HepG2 (cell line): ENCODE measurements at regions not wholly inside any gene's neighbourhood (a gene's known extent, or its start where the extent isn't known, plus 50 kb on each side); places are given as distances from the start of the nearest gene placed in this dataset.

Experiments used
- CC2D1A ChIP-seq: sonication (generic); formaldehyde crosslinking; IDR thresholded peaks from 2 replicates; pipeline ENCODE4 v1.8.1; 2023; ENCODE audit warnings: mild to moderate bottlenecking, missing genetic modification reagents
- CREM ChIP-seq, 2 experiments: sonication (generic) in 1 of 2; formaldehyde crosslinking in 1 of 2; IDR thresholded peaks; 2 replicates each; pipeline versions ENCODE4 v1.4.0 to v1.6.1; 2016 to 2020; ENCODE audit warnings: antibody characterized with exemption in 1 of 2, mild to moderate bottlenecking in 1 of 2, missing genetic modification reagents in 1 of 2
- GABPA ChIP-seq, 2 experiments: IDR thresholded peaks; 2 replicates each; pipeline ENCODE4 v1.6.1; 2011 to 2016; ENCODE audit warnings: low read depth in 2 of 2, low read length in 1 of 2, missing biosample characterization in 1 of 2, missing genetic modification characterization in 1 of 2
- JUND ChIP-seq: sonication (generic); formaldehyde crosslinking; IDR thresholded peaks from 2 replicates; pipeline ENCODE4 v1.8.0; 2022; ENCODE audit warnings: mild to moderate bottlenecking, missing genetic modification reagents
- PRDM10 ChIP-seq: sonication (generic); formaldehyde crosslinking; IDR thresholded peaks from 2 replicates; pipeline ENCODE4 v1.4.0; 2020; ENCODE audit warnings: low read depth, missing genetic modification reagents
- RCOR2 ChIP-seq: IDR thresholded peaks from 2 replicates; pipeline ENCODE4 v1.6.1; 2016; ENCODE audit warnings: missing biosample characterization, missing genetic modification reagents
- SIX1 ChIP-seq: sonication (generic); formaldehyde crosslinking; IDR thresholded peaks from 2 replicates; pipeline ENCODE4 v1.4.0; 2020; ENCODE audit warnings: missing genetic modification reagents, borderline replicate concordance
- ZNF253 ChIP-seq: sonication (generic); formaldehyde crosslinking; IDR thresholded peaks from 2 replicates; pipeline ENCODE4 v1.8.0; 2022; ENCODE audit warnings: mild to moderate bottlenecking, missing genetic modification reagents, borderline replicate concordance
- ZNF639 ChIP-seq: conservative IDR thresholded peaks from 2 replicates; pipeline ENCODE4 v1.6.1; 2018; ENCODE audit warnings: missing genetic modification reagents
- TF ChIP-seq, protein P1 (sequence below): sonication (generic); formaldehyde crosslinking; IDR thresholded peaks from 2 replicates; pipeline ENCODE4 v1.8.1; 2022; ENCODE audit warnings: mild to moderate bottlenecking, missing genetic modification reagents
- TF ChIP-seq, protein P2 (sequence below): sonication (generic); formaldehyde crosslinking; conservative IDR thresholded peaks from 2 replicates; pipeline ENCODE4 v1.8.0; 2022; ENCODE audit warnings: low read depth, missing genetic modification reagents
- TF ChIP-seq, protein P3 (sequence below): sonication (generic); formaldehyde crosslinking; IDR thresholded peaks from 2 replicates; pipeline ENCODE4 v1.8.1; 2022; ENCODE audit warnings: low read depth, mild to moderate bottlenecking, missing genetic modification reagents
- TF ChIP-seq, protein P4 (sequence below): sonication (generic); formaldehyde crosslinking; IDR thresholded peaks from 2 replicates; pipeline ENCODE4 v1.5.0; 2020; ENCODE audit warnings: mild to moderate bottlenecking, missing genetic modification reagents, moderate library complexity

GRCh38 chr12:127257366-127257935, 1009.5 kb upstream of the TMEM132C start:
- TF ChIP-seq PRDM10 (CRISPR knock-in tag) (no peak), CC2D1A (no peak), SIX1 (no peak), ZNF253 (CRISPR knock-in tag) (no peak), JUND (CRISPR knock-in tag) (no peak), RCOR2 (CRISPR knock-in tag) (no peak), ZNF639 (CRISPR knock-in tag) (no peak), GABPA (IDR thresholded peaks at IDR 0.05; ENCODE audit: low read depth, low read length) (no peak), GABPA (CRISPR knock-in tag; IDR thresholded peaks at IDR 0.05; ENCODE audit: low read depth) (no peak), CREM (IDR thresholded peaks at IDR 0.05) (no peak), CREM (CRISPR knock-in tag; IDR thresholded peaks at IDR 0.05) (no peak)
- TF ChIP-seq, protein P1, sequence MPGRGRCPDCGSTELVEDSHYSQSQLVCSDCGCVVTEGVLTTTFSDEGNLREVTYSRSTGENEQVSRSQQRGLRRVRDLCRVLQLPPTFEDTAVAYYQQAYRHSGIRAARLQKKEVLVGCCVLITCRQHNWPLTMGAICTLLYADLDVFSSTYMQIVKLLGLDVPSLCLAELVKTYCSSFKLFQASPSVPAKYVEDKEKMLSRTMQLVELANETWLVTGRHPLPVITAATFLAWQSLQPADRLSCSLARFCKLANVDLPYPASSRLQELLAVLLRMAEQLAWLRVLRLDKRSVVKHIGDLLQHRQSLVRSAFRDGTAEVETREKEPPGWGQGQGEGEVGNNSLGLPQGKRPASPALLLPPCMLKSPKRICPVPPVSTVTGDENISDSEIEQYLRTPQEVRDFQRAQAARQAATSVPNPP (CRISPR knock-in tag): no peak
- TF ChIP-seq, protein P2, sequence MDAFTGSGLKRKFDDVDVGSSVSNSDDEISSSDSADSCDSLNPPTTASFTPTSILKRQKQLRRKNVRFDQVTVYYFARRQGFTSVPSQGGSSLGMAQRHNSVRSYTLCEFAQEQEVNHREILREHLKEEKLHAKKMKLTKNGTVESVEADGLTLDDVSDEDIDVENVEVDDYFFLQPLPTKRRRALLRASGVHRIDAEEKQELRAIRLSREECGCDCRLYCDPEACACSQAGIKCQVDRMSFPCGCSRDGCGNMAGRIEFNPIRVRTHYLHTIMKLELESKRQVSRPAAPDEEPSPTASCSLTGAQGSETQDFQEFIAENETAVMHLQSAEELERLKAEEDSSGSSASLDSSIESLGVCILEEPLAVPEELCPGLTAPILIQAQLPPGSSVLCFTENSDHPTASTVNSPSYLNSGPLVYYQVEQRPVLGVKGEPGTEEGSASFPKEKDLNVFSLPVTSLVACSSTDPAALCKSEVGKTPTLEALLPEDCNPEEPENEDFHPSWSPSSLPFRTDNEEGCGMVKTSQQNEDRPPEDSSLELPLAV: no peak
- TF ChIP-seq, protein P3, sequence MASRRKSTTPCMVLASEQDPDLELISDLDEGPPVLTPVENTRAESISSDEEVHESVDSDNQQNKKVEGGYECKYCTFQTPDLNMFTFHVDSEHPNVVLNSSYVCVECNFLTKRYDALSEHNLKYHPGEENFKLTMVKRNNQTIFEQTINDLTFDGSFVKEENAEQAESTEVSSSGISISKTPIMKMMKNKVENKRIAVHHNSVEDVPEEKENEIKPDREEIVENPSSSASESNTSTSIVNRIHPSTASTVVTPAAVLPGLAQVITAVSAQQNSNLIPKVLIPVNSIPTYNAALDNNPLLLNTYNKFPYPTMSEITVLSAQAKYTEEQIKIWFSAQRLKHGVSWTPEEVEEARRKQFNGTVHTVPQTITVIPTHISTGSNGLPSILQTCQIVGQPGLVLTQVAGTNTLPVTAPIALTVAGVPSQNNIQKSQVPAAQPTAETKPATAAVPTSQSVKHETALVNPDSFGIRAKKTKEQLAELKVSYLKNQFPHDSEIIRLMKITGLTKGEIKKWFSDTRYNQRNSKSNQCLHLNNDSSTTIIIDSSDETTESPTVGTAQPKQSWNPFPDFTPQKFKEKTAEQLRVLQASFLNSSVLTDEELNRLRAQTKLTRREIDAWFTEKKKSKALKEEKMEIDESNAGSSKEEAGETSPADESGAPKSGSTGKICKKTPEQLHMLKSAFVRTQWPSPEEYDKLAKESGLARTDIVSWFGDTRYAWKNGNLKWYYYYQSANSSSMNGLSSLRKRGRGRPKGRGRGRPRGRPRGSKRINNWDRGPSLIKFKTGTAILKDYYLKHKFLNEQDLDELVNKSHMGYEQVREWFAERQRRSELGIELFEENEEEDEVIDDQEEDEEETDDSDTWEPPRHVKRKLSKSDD: no peak
- TF ChIP-seq, protein P4, sequence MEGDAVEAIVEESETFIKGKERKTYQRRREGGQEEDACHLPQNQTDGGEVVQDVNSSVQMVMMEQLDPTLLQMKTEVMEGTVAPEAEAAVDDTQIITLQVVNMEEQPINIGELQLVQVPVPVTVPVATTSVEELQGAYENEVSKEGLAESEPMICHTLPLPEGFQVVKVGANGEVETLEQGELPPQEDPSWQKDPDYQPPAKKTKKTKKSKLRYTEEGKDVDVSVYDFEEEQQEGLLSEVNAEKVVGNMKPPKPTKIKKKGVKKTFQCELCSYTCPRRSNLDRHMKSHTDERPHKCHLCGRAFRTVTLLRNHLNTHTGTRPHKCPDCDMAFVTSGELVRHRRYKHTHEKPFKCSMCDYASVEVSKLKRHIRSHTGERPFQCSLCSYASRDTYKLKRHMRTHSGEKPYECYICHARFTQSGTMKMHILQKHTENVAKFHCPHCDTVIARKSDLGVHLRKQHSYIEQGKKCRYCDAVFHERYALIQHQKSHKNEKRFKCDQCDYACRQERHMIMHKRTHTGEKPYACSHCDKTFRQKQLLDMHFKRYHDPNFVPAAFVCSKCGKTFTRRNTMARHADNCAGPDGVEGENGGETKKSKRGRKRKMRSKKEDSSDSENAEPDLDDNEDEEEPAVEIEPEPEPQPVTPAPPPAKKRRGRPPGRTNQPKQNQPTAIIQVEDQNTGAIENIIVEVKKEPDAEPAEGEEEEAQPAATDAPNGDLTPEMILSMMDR: no peak
